ENCODE measurements at regions not wholly inside any gene's neighbourhood (a gene's known extent, or its start where the extent isn't known, plus 50 kb on each side); places are given as distances from the start of the nearest gene placed in this dataset.

DNA sequence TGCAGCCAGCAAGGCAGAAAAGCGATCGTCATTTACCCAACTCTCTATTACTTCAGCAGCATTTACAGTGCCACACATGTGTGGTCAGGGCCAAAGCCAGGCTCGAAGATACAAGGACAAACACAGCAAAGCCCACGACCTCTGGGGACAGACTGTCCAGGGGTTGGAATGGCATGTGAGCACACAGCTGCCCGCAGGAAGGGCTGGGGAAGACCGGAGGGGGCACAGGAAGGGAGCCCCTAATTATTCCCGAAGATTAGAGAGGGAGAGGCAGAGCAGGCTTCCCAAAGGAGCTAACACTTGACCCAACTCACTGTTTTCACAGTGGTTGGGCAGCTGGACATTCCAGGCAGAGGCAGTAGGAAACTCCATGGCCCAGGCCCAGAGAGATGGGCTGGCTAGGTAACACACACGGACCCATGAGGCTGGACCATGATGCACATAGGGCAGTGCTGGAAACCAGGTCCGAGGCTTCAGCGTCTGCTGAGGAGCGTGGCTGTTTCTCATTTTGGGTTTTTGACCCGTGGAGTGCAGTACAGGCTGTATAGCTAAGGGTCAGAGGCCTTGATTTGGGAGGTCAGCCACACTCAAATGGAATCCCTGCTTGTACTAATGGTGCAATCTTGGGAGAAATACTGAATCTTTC lies 179.8 kb downstream of the FOXO1 start:
- H3K27me3 ChIP-seq = no peaks in the 10 kb centered on the region
- H3K9me3 ChIP-seq = no peaks in the 10 kb centered on the region
- H3K36me3 ChIP-seq = no peaks in the 10 kb centered on the region
- no peak overlapping the region for H3K4me3 ChIP-seq
- DNase-seq = no peak
- TF ChIP-seq, protein P1, sequence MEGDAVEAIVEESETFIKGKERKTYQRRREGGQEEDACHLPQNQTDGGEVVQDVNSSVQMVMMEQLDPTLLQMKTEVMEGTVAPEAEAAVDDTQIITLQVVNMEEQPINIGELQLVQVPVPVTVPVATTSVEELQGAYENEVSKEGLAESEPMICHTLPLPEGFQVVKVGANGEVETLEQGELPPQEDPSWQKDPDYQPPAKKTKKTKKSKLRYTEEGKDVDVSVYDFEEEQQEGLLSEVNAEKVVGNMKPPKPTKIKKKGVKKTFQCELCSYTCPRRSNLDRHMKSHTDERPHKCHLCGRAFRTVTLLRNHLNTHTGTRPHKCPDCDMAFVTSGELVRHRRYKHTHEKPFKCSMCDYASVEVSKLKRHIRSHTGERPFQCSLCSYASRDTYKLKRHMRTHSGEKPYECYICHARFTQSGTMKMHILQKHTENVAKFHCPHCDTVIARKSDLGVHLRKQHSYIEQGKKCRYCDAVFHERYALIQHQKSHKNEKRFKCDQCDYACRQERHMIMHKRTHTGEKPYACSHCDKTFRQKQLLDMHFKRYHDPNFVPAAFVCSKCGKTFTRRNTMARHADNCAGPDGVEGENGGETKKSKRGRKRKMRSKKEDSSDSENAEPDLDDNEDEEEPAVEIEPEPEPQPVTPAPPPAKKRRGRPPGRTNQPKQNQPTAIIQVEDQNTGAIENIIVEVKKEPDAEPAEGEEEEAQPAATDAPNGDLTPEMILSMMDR (IDR thresholded peaks at IDR 0.05) = no peak
- ATAC-seq = no peak
- 68 to 78% methylated on average over 12 of the region's 12 CpGs for WGBS, 2 donors
- H3K27ac ChIP-seq = peak overlapping the region in 1 of 10 donors; percentile 72
- peaks cover 0 to 18% (median 5%) of the 10 kb centered on the region in 9 donors for H3K4me1 ChIP-seq
- intact Hi-C loops (cut with DNase I) = loop anchor here in 1 of 10 donors (10.0 kb wide), 1 partner anchor 178 kb away; the partner anchor contains the start of gene FOXO1

GRCh38 chr13:40488869-40489391 lies 177.5 kb downstream of the FOXO1 start:
- Histone ChIP-seq H3K36me3 (no peaks in the 10 kb centered on the region), H3K4me1 (peaks cover 0 to 17% (median 4%) of the 10 kb centered on the region in 9 donors), H3K27me3 (no peaks in the 10 kb centered on the region), H3K9me3 (no peaks in the 10 kb centered on the region), H3K4me3 (no peak overlapping the region), H3K27ac (peak overlapping the region in 1 of 10 donors; percentile 47)
- 93% methylated on average over 21 of the region's 21 CpGs for WGBS, 2 donors
- ATAC-seq (no peak), DNase-seq (no peak)
- TF ChIP-seq, protein P1 (IDR thresholded peaks at IDR 0.05) = no peak
- intact Hi-C loops (cut with DNase I) = loop anchor here in 1 of 10 donors (10.0 kb wide), 1 partner anchor 176 kb away; the partner anchor contains the start of gene FOXO1

DNA sequence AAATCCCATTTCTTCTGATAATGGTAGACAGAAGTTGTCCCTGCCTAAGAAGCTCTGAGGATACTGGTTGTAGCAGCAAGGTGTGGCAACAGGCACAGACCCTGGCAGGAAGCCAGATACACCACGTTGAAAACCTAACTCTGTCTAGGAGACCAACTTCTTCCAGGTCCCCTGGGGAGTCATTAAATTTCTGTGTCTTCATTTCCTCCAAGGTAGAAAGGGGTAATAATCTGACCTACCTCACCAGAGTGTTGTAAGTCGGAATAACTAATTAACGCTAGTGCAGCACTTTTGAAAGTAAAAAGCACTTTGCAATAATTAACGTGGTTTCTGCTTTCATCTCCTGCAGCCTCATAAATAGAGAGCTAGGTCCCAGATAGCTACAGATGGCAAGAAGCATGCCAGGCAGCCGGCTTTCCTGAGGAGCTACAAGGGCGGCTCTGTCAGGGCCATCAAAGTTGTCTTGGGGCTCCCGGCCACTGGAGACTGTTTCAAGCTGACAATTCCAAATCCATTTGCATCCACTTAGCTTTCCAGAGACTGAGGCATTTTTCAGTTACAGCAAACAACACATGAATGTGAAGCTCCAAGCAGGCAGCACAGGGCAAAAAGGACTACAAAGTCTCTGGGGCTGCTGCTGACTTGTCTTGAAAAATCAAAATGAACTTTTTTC lies 176.2 kb downstream of the FOXO1 start:
- Histone ChIP-seq H3K27ac (peak overlapping the region in 1 of 10 donors; percentile 47), H3K9me3 (no peaks in the 10 kb centered on the region), H3K36me3 (no peaks in the 10 kb centered on the region), H3K27me3 (no peaks in the 10 kb centered on the region), H3K4me3 (no peak overlapping the region), H3K4me1 (peaks cover 0 to 20% (median 11%) of the 10 kb centered on the region in 9 donors)
- ATAC-seq (no peak), DNase-seq (no peak)
- 75 to 76% methylated on average over 7 of the region's 7 CpGs for WGBS, 2 donors
- intact Hi-C loops (cut with DNase I) = loop anchor here in 2 of 10 donors (10.0 kb wide), 1 partner anchor 175 kb away; the partner anchor contains the start of gene FOXO1 (in 2 of the 2)
- TF ChIP-seq, protein P1 (IDR thresholded peaks at IDR 0.05) = no peak

GRCh38 chr13:40492511-40492910 lies 173.9 kb downstream of the FOXO1 start:
- intact Hi-C loops (cut with DNase I) = loop anchor here in 2 of 10 donors (10.0 kb wide), 1 partner anchor 172 kb away; the partner anchor contains the start of gene FOXO1 (in 2 of the 2)
- Histone ChIP-seq H3K9me3 (no peaks in the 10 kb centered on the region), H3K4me1 (peaks cover 0 to 29% (median 16%) of the 10 kb centered on the region in 9 donors), H3K27me3 (no peaks in the 10 kb centered on the region), H3K27ac (peak overlapping the region in 4 of 10 donors; percentile 19 to 58 (median 46)), H3K4me3 (no peak overlapping the region), H3K36me3 (no peaks in the 10 kb centered on the region)
- ATAC-seq (peak; percentile 82 to 97 (median 88)), DNase-seq (peak; percentile 65 to 68)
- TF ChIP-seq, protein P1 (IDR thresholded peaks at IDR 0.05) = no peak
- WGBS, 2 donors = 36 to 55% methylated on average over 9 of the region's 9 CpGs

Measured in heart right ventricle (tissue), 16 donors.